ENCODE measurements at regions not wholly inside any gene's neighbourhood (a gene's known extent, or its start where the extent isn't known, plus 50 kb on each side); places are given as distances from the start of the nearest gene placed in this dataset.
A peak's percentile ranks its signal among the peaks of the same experiment; 100 is the strongest.
"Not testable (repeated sequence)": the region's sequence is repeated elsewhere in the genome, so short reads cannot be mapped to it uniquely, and the experiment has no call there.

DNA sequence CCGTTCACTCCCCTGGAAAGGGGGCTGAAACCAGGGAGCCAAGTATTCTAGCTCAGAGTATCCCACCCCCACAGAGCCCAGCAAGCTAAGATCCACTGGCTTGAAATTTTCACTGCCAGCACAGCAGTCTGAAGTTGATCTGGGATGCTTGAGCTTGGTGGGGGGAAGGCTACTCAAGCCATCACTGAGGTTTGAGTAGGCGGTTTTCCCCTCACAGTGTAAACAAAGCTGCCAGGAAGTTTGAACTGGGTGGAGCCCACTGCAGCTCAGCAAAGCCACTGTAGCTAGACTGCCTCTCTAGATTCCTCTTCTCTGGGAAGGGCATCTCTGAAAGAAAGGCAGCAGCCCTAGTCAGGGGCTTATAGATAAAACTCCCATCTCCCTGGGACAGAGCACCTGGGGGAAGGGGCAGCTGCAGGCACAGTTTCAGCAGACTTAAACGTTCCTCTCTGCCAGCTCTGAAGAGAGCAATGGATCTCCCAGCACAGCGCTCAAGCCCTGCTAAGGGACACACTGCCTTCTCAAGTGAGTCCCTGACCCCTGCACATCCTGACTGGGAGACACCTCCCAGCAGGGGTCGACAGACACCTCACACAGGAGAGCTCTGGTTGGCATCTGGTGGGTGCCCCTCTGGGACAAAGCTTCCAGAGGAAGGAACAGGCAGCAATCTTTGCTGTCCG is 204.8 kb upstream of the ZNF658 start:
- H3K27ac ChIP-seq (ENCODE audit: low read depth, low read length); CTCF ChIA-PET; RAD21 ChIA-PET (ENCODE audit: low non-redundant PET in 1 of 2, low total read pairs in 2 of 2, uncharacterized antibody in 2 of 2, unreplicated experiment in 2 of 2); H3K9me3 ChIP-seq (ENCODE audit: control insufficient read depth in 1 of 2, insufficient read depth in 1 of 2, low read depth in 1 of 2, low read length in 2 of 2); H3K4me2 ChIP-seq (ENCODE audit: low read length); DNase-seq (ENCODE audit: low read depth, low spot score); H3K9ac ChIP-seq (ENCODE audit: low read length); intact Hi-C loops (cut with micrococcal nuclease); H3K79me2 ChIP-seq (ENCODE audit: insufficient read depth, low read length); H2AFZ ChIP-seq (ENCODE audit: low read depth, low read length, poor library complexity, severe bottlenecking); H3K27me3 ChIP-seq (ENCODE audit: insufficient read depth, low read length); H3K9me2 ChIP-seq (ENCODE audit: insufficient read depth); H3K36me3 ChIP-seq (ENCODE audit: control insufficient read depth in 1 of 2, insufficient read depth in 2 of 2, low read length in 2 of 2); POLR2A ChIA-PET; H4K20me1 ChIP-seq (ENCODE audit: insufficient read depth); BruUV-seq (replicated peaks); H3K4me1 ChIP-seq (ENCODE audit: control insufficient read depth in 1 of 2, insufficient read depth in 2 of 2, low read length in 2 of 2); H3K4me3 ChIP-seq (replicated peaks in 1 of 2; ENCODE audit: low read depth in 1 of 2, low read length in 2 of 2): not testable (repeated sequence)
- peak; percentile 85 for ATAC-seq

DNA sequence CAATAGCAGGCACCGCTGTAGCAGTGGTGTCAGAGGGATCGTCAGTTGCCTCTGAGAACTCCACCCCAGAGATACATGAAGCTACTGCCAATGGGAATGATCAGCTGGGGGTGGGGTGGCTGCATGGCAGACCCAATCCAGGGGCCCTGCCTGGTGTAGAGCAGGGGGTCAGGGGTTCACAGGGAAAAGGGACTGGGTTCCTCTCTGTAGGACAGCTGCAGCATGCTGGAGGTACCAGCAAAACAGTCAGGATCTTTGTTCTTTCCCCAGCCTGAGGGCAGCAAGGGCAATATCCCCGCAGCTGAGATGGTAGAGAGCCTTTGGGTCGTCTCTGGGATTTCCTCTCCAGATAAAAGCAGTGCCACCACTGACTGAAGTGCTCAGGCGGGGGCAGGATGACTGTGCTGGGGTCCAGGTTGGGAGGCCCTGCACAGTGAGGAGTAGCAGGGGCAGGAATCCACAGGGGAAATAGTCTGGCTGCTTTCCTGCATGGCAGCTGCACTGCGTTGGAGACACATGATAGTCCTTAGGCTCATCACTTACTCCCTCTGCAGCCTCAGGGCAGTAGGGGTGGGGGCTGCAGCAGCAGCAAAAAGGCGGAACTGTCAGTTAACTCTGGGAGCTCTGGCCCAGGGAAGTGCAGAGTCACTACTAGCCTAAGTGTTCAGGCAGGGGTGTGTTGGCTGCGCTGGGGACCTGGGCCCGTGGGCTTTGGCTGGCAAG is 203.0 kb upstream of the ZNF658 start:
- BruUV-seq (replicated peaks); H3K4me3 ChIP-seq (replicated peaks in 1 of 2; ENCODE audit: low read depth in 1 of 2, low read length in 2 of 2); H3K79me2 ChIP-seq (ENCODE audit: insufficient read depth, low read length); ATAC-seq; DNase-seq (ENCODE audit: low read depth, low spot score); POLR2A ChIA-PET; H3K4me2 ChIP-seq (ENCODE audit: low read length); H3K27me3 ChIP-seq (ENCODE audit: insufficient read depth, low read length); H3K9me3 ChIP-seq (ENCODE audit: control insufficient read depth in 1 of 2, insufficient read depth in 1 of 2, low read depth in 1 of 2, low read length in 2 of 2); H4K20me1 ChIP-seq (ENCODE audit: insufficient read depth); H3K9me2 ChIP-seq (ENCODE audit: insufficient read depth); H3K27ac ChIP-seq (ENCODE audit: low read depth, low read length); H2AFZ ChIP-seq (ENCODE audit: low read depth, low read length, poor library complexity, severe bottlenecking); H3K9ac ChIP-seq (ENCODE audit: low read length); H3K36me3 ChIP-seq (ENCODE audit: control insufficient read depth in 1 of 2, insufficient read depth in 2 of 2, low read length in 2 of 2); intact Hi-C loops (cut with micrococcal nuclease); H3K4me1 ChIP-seq (ENCODE audit: control insufficient read depth in 1 of 2, insufficient read depth in 2 of 2, low read length in 2 of 2); CTCF ChIA-PET; RAD21 ChIA-PET (ENCODE audit: low non-redundant PET in 1 of 2, low total read pairs in 2 of 2, uncharacterized antibody in 2 of 2, unreplicated experiment in 2 of 2): not testable (repeated sequence)

DNA sequence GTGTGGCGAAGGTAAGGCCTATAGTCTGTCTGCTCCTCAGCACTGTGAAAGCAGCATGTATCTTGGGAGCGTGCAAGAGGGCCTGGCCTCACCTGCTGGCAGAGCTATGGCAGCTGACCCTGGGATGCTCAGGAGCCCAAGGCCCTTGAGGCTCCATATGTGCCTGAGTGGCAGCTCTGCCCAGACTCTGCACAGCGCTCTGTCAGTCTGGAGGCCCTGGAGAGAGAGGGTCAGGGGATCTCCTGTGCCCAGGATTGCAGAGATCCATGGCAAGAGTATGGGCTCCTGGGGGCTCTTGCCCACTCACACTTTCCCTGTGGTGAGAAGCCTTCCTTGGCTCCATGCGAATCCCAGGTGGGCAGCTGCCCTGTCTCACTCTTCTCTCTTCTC is 202.5 kb upstream of the ZNF658 start:
- POLR2A ChIA-PET; H3K27me3 ChIP-seq (ENCODE audit: insufficient read depth, low read length); RAD21 ChIA-PET (ENCODE audit: low non-redundant PET in 1 of 2, low total read pairs in 2 of 2, uncharacterized antibody in 2 of 2, unreplicated experiment in 2 of 2); H3K4me3 ChIP-seq (replicated peaks in 1 of 2; ENCODE audit: low read depth in 1 of 2, low read length in 2 of 2); H4K20me1 ChIP-seq (ENCODE audit: insufficient read depth); H3K9ac ChIP-seq (ENCODE audit: low read length); H3K36me3 ChIP-seq (ENCODE audit: control insufficient read depth in 1 of 2, insufficient read depth in 2 of 2, low read length in 2 of 2); DNase-seq (ENCODE audit: low read depth, low spot score); H3K4me2 ChIP-seq (ENCODE audit: low read length); H2AFZ ChIP-seq (ENCODE audit: low read depth, low read length, poor library complexity, severe bottlenecking); CTCF ChIA-PET; BruUV-seq (replicated peaks); H3K79me2 ChIP-seq (ENCODE audit: insufficient read depth, low read length); H3K9me3 ChIP-seq (ENCODE audit: control insufficient read depth in 1 of 2, insufficient read depth in 1 of 2, low read depth in 1 of 2, low read length in 2 of 2); intact Hi-C loops (cut with micrococcal nuclease); H3K27ac ChIP-seq (ENCODE audit: low read depth, low read length); ATAC-seq; H3K9me2 ChIP-seq (ENCODE audit: insufficient read depth); H3K4me1 ChIP-seq (ENCODE audit: control insufficient read depth in 1 of 2, insufficient read depth in 2 of 2, low read length in 2 of 2): not testable (repeated sequence)

All from HCT116 (cell line).